Astrocyte (in vitro differentiated cells and primary cell): ENCODE measurements at regions not wholly inside any gene's neighbourhood (a gene's known extent, or its start where the extent isn't known, plus 50 kb on each side); places are given as distances from the start of the nearest gene placed in this dataset.

Experiments
- DNase-seq: peaks from one replicate; pipeline ENCODE4 v3.0.0-alpha.2; 2010; ENCODE audit warnings: low read depth
- FAIRE-seq: peaks from 2 replicates; lab custom pipeline; 2011; peaks lifted over from hg19 to GRCh38; lab: Jason Lieb, UNC
- H2AFZ ChIP-seq: 2 replicates; pipeline ENCODE4 v1.6.0; 2012; ENCODE audit warnings: low read depth, low read length, inconsistent platforms
- H3K27ac ChIP-seq: 2 replicates; pipeline ENCODE4 v1.5.1; 2011; ENCODE audit warnings: low read depth, low read length, inconsistent platforms
- H3K27me3 ChIP-seq: 2 replicates; pipeline ENCODE4 v1.6.0; 2011; ENCODE audit warnings: low read length, inconsistent platforms; ENCODE audit not compliant: insufficient read depth
- H3K36me3 ChIP-seq: 2 replicates; pipeline ENCODE4 v1.5.1; 2011; ENCODE audit warnings: low read length, inconsistent platforms; ENCODE audit not compliant: insufficient read depth
- H3K4me1 ChIP-seq: 2 replicates; pipeline ENCODE4 v1.5.1; 2011; ENCODE audit warnings: low read length, inconsistent platforms; ENCODE audit not compliant: insufficient read depth
- H3K4me2 ChIP-seq: 2 replicates; pipeline ENCODE4 v1.6.0; 2012; ENCODE audit warnings: low read length, inconsistent platforms
- H3K4me3 ChIP-seq: 2 replicates; pipeline ENCODE4 v1.5.1; 2011; ENCODE audit warnings: low read depth, mild to moderate bottlenecking, low read length, inconsistent platforms; ENCODE audit not compliant: insufficient read depth
- H3K79me2 ChIP-seq: 2 replicates; pipeline ENCODE4 v1.6.0; 2012; ENCODE audit warnings: mild to moderate bottlenecking, low read length, inconsistent platforms; ENCODE audit not compliant: insufficient read depth
- H3K9ac ChIP-seq: 2 replicates; pipeline ENCODE4 v1.6.0; 2012; ENCODE audit warnings: mild to moderate bottlenecking, low read length, inconsistent platforms
- H3K9me3 ChIP-seq: 2 replicates; pipeline ENCODE4 v1.5.1; 2012; ENCODE audit warnings: low read depth, mild to moderate bottlenecking, low read length, inconsistent platforms; ENCODE audit not compliant: insufficient read depth
- H4K20me1 ChIP-seq: 2 replicates; pipeline ENCODE4 v1.6.0; 2012; ENCODE audit warnings: low read length, inconsistent platforms; ENCODE audit not compliant: insufficient read depth
- H3K27ac Mint-ChIP-seq: one replicate; pipeline ENCODE4 v1.8.0; 2021; ENCODE audit warnings: mild to moderate bottlenecking, mixed read lengths; ENCODE audit not compliant: unreplicated experiment
- H3K27me3 Mint-ChIP-seq: one replicate; pipeline ENCODE4 v1.8.0; 2021; ENCODE audit warnings: low read depth, mixed read lengths; ENCODE audit not compliant: unreplicated experiment
- H3K36me3 Mint-ChIP-seq: one replicate; pipeline ENCODE4 v1.8.0; 2021; ENCODE audit warnings: low read depth, mixed read lengths; ENCODE audit not compliant: unreplicated experiment
- H3K4me1 Mint-ChIP-seq: one replicate; pipeline ENCODE4 v1.8.0; 2021; ENCODE audit warnings: low read depth, mixed read lengths; ENCODE audit not compliant: unreplicated experiment
- H3K4me3 Mint-ChIP-seq: one replicate; pipeline ENCODE4 v1.8.0; 2021; ENCODE audit warnings: mild to moderate bottlenecking, moderate library complexity, mixed read lengths; ENCODE audit not compliant: unreplicated experiment
- H3K9me3 Mint-ChIP-seq: one replicate; pipeline ENCODE4 v1.8.0; 2021; ENCODE audit warnings: mild to moderate bottlenecking, mixed read lengths; ENCODE audit not compliant: unreplicated experiment
- CTCF ChIP-seq: IDR thresholded peaks from 2 replicates; pipeline ENCODE4 v1.5.1; 2011; ENCODE audit warnings: low read depth, mild to moderate bottlenecking, inconsistent platforms, low read length, moderate library complexity; ENCODE audit not compliant: insufficient read depth
- EZH2 ChIP-seq: IDR thresholded peaks from 2 replicates; pipeline ENCODE4 v1.6.1; 2012; ENCODE audit warnings: mild to moderate bottlenecking, low read length, inconsistent platforms; ENCODE audit not compliant: insufficient read depth

GRCh38 chr16:59289151-59289550 is 555.0 kb upstream of the GOT2 start:
- Mint-ChIP-seq H3K36me3 (no peaks in the 10 kb centered on the region), H3K27me3 (peaks cover 1% of the 10 kb centered on the region), H3K4me3 (no peak overlapping the region), H3K27ac (no peak overlapping the region), H3K9me3 (no peaks in the 10 kb centered on the region), H3K4me1 (no peaks in the 10 kb centered on the region)
- DNase-seq (no peak), FAIRE-seq (no peak)
- no peaks in the 10 kb centered on the region for H3K79me2 ChIP-seq
- H3K9me3 ChIP-seq: peaks cover 4% of the 10 kb centered on the region
- no peaks in the 10 kb centered on the region for H4K20me1 ChIP-seq
- H3K36me3 ChIP-seq: no peaks in the 10 kb centered on the region
- no peak overlapping the region for H3K9ac ChIP-seq
- no peak overlapping the region for H3K4me3 ChIP-seq
- no peaks in the 10 kb centered on the region for H3K4me1 ChIP-seq
- no peak overlapping the region for H3K27ac ChIP-seq
- no peaks in the 10 kb centered on the region for H3K27me3 ChIP-seq
- H2AFZ ChIP-seq: no peak overlapping the region
- no peak overlapping the region for H3K4me2 ChIP-seq
- TF ChIP-seq EZH2 (no peak), CTCF (no peak)

GRCh38 chr16:59274141-59274540 is 540.0 kb upstream of the GOT2 start:
- no peaks in the 10 kb centered on the region for H3K27me3 ChIP-seq
- no peak overlapping the region for H3K27ac ChIP-seq
- no peak overlapping the region for H2AFZ ChIP-seq
- Mint-ChIP-seq H3K9me3 (peaks cover 2% of the 10 kb centered on the region), H3K4me1 (no peaks in the 10 kb centered on the region), H3K27ac (no peak overlapping the region), H3K27me3 (no peaks in the 10 kb centered on the region), H3K36me3 (no peaks in the 10 kb centered on the region), H3K4me3 (no peak overlapping the region)
- no peaks in the 10 kb centered on the region for H3K79me2 ChIP-seq
- no peak overlapping the region for H3K4me2 ChIP-seq
- TF ChIP-seq CTCF (no peak), EZH2 (no peak)
- no peak for DNase-seq
- H3K4me3 ChIP-seq: no peak overlapping the region
- no peak overlapping the region for H3K9ac ChIP-seq
- H4K20me1 ChIP-seq: no peaks in the 10 kb centered on the region
- no peaks in the 10 kb centered on the region for H3K36me3 ChIP-seq
- no peaks in the 10 kb centered on the region for H3K9me3 ChIP-seq
- H3K4me1 ChIP-seq: no peaks in the 10 kb centered on the region
- FAIRE-seq: no peak

- TF ChIP-seq EZH2 (no peak), CTCF (no peak)
- FAIRE-seq: no peak
- H3K4me3 ChIP-seq: no peak overlapping the region
- no peaks in the 10 kb centered on the region for H3K79me2 ChIP-seq
- H3K9me3 ChIP-seq: no peaks in the 10 kb centered on the region
- no peak overlapping the region for H3K27ac ChIP-seq
- Mint-ChIP-seq H3K36me3 (no peaks in the 10 kb centered on the region), H3K9me3 (no peaks in the 10 kb centered on the region), H3K27me3 (no peaks in the 10 kb centered on the region), H3K4me3 (no peak overlapping the region), H3K27ac (no peak overlapping the region), H3K4me1 (peaks cover 7% of the 10 kb centered on the region)
- no peak overlapping the region for H3K4me2 ChIP-seq
- no peak overlapping the region for H2AFZ ChIP-seq
- H3K27me3 ChIP-seq: no peaks in the 10 kb centered on the region
- H3K9ac ChIP-seq: no peak overlapping the region
- no peaks in the 10 kb centered on the region for H3K4me1 ChIP-seq
- no peaks in the 10 kb centered on the region for H3K36me3 ChIP-seq
- no peaks in the 10 kb centered on the region for H4K20me1 ChIP-seq
- DNase-seq: no peak
Measured at GRCh38 chr16:59263955-59264354, 529.8 kb upstream of the GOT2 start.
